ENCODE measurements at regions not wholly inside any gene's neighbourhood (a gene's known extent, or its start where the extent isn't known, plus 50 kb on each side); places are given as distances from the start of the nearest gene placed in this dataset.

DNA sequence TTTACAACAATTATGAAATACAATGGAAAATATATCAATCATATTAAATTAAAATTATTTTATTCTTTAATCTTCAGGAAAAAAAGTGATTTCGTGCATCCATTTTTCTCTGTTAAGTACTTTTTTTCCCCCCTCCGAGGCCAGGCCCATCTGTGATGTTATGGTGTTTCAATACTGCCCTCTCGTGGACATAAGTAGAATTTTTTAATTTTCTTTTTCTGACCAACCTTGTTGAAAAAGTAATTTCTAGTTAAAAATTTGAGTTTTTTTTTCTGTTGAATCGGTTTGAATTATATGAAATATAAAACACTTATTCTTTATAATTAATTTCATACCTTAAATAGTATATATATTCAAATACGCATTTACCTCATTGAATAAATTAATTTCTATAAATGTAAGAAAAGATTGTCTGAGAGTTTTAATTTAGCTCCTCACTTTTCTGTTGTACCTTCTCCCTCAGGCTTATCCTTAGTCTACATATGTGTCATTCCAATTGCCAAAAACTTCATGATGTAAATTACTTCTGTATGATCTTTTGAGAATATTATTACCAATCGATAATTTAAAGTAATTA, 175.8 kb upstream of the TECRL start:
- no peaks in the 10 kb centered on the region for H3K4me1 ChIP-seq (ENCODE audit: control insufficient read depth in 1 of 2, extremely low read depth in 1 of 2, insufficient read depth in 2 of 2, low read length in 2 of 2)
- H3K27me3 ChIP-seq (replicated peaks in 1 of 2; ENCODE audit: control insufficient read depth in 2 of 2, extremely low read depth in 1 of 2, insufficient read depth in 2 of 2, low read length in 1 of 2): no peaks in the 10 kb centered on the region
- Mint-ChIP-seq H3K27me3 (no peaks in the 10 kb centered on the region), H3K9me3 (peaks cover 5 to 11% (median 5%) of the 10 kb centered on the region in 3 donors), H3K27ac (no peak overlapping the region), H3K4me3 (no peak overlapping the region), H3K36me3 (no peaks in the 10 kb centered on the region), H3K4me1 (no peaks in the 10 kb centered on the region)
- H3K4me3 ChIP-seq (ENCODE audit: control insufficient read depth in 1 of 2, extremely low read depth in 1 of 2, low read length in 1 of 2): no peak overlapping the region
- POLR2A ChIA-PET: no interaction called here
- no peaks in the 10 kb centered on the region for H3K36me3 ChIP-seq (ENCODE audit: control insufficient read depth in 2 of 2, extremely low read depth in 1 of 2, insufficient read depth in 1 of 2, low read length in 1 of 2)
- CTCF ChIA-PET: no interaction called here
- no CpG with 5 or more reads among the region's 6 CpGs for WGBS (ENCODE audit: insufficient coverage)
- DNase-seq (peak in 1 of 35 experiments; percentile 18), ATAC-seq (replicated peaks in 1 of 4) (no peak)
- H3K27ac ChIP-seq (ENCODE audit: low read length): no peak overlapping the region
- H3K9me3 ChIP-seq: no peaks in the 10 kb centered on the region

DNA sequence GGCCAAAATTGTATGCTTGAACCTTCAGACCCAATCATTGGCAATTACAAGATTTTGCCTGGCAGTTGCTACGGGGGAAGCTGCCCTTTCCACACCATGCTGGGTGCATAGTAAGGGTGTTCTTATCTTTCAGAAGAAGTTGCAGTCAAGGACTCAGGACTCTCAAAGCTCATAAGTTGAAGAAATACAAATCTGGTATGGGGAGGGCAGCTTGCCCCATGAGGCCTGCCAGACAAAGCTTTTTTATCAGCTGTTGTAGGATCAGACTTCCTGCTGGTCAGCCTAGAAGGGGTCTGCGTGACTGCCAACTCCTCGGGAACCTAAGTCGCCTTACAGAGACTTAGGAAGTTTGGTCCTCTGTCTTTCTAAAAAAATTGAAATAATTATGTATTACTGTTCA, 174.9 kb upstream of the TECRL start:
- H3K27ac ChIP-seq (ENCODE audit: low read length): no peak overlapping the region
- Mint-ChIP-seq H3K9me3 (peaks cover 0 to 5% (median 4%) of the 10 kb centered on the region in 3 donors), H3K4me3 (no peak overlapping the region), H3K36me3 (no peaks in the 10 kb centered on the region), H3K4me1 (no peaks in the 10 kb centered on the region), H3K27ac (no peak overlapping the region), H3K27me3 (no peaks in the 10 kb centered on the region)
- no peak overlapping the region for H3K4me3 ChIP-seq (ENCODE audit: control insufficient read depth in 1 of 2, extremely low read depth in 1 of 2, low read length in 1 of 2)
- CTCF ChIA-PET: no interaction called here
- ATAC-seq (replicated peaks in 1 of 4): no peak
- no peaks in the 10 kb centered on the region for H3K4me1 ChIP-seq (ENCODE audit: control insufficient read depth in 1 of 2, extremely low read depth in 1 of 2, insufficient read depth in 2 of 2, low read length in 2 of 2)
- H3K36me3 ChIP-seq (ENCODE audit: control insufficient read depth in 2 of 2, extremely low read depth in 1 of 2, insufficient read depth in 1 of 2, low read length in 1 of 2): no peaks in the 10 kb centered on the region
- no CpG with 5 or more reads among the region's 4 CpGs for WGBS (ENCODE audit: insufficient coverage)
- no peak for DNase-seq
- H3K9me3 ChIP-seq: no peaks in the 10 kb centered on the region
- no peaks in the 10 kb centered on the region for H3K27me3 ChIP-seq (replicated peaks in 1 of 2; ENCODE audit: control insufficient read depth in 2 of 2, extremely low read depth in 1 of 2, insufficient read depth in 2 of 2, low read length in 1 of 2)
- POLR2A ChIA-PET: no interaction called here

DNA sequence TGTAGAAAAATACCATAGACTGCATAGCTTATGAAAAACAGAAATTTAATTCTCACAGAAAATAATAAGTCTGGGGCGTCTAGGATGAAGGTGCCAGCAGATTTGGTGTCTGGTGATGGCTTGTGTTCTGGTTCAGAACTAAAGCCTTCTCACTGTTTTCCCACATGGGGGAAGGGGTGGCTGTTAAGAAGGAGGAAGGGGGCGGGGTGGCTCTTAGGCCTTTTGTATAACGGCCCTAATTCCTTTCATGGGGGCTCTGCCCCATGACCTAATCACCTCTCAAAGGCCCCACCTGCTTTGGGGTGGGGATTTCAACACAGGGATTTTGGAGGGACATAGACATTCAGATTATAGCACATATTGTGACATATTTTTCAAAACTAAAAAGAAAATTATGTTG, 173.2 kb upstream of the TECRL start:
- DNase-seq: no peak
- H3K4me1 Mint-ChIP-seq: no peaks in the 10 kb centered on the region
- H3K4me3 Mint-ChIP-seq: no peak overlapping the region
- POLR2A ChIA-PET: interaction anchor here in 1 of 2 donors (0.6 kb wide), 1 partner anchor 72 kb away, joined by 3 read pairs; no protein-coding TSS in a partner anchor
- peaks cover 0 to 5% (median 0%) of the 10 kb centered on the region in 3 donors for H3K9me3 Mint-ChIP-seq
- Histone ChIP-seq H3K4me1 (ENCODE audit: control insufficient read depth in 1 of 2, extremely low read depth in 1 of 2, insufficient read depth in 2 of 2, low read length in 2 of 2) (no peaks in the 10 kb centered on the region), H3K36me3 (ENCODE audit: control insufficient read depth in 2 of 2, extremely low read depth in 1 of 2, insufficient read depth in 1 of 2, low read length in 1 of 2) (no peaks in the 10 kb centered on the region), H3K27ac (ENCODE audit: low read length) (no peak overlapping the region), H3K27me3 (replicated peaks in 1 of 2; ENCODE audit: control insufficient read depth in 2 of 2, extremely low read depth in 1 of 2, insufficient read depth in 2 of 2, low read length in 1 of 2) (no peaks in the 10 kb centered on the region), H3K4me3 (ENCODE audit: control insufficient read depth in 1 of 2, extremely low read depth in 1 of 2, low read length in 1 of 2) (no peak overlapping the region), H3K9me3 (no peaks in the 10 kb centered on the region)
- no peaks in the 10 kb centered on the region for H3K36me3 Mint-ChIP-seq
- ATAC-seq (replicated peaks in 1 of 4): no peak
- WGBS (ENCODE audit: insufficient coverage): no CpG with 5 or more reads among the region's 3 CpGs
- H3K27ac Mint-ChIP-seq: no peak overlapping the region
- CTCF ChIA-PET: interaction anchor here in 1 of 2 donors (0.7 kb wide), 1 partner anchor 16 kb away, joined by 4 read pairs; no protein-coding TSS in a partner anchor
- no peaks in the 10 kb centered on the region for H3K27me3 Mint-ChIP-seq

DNA sequence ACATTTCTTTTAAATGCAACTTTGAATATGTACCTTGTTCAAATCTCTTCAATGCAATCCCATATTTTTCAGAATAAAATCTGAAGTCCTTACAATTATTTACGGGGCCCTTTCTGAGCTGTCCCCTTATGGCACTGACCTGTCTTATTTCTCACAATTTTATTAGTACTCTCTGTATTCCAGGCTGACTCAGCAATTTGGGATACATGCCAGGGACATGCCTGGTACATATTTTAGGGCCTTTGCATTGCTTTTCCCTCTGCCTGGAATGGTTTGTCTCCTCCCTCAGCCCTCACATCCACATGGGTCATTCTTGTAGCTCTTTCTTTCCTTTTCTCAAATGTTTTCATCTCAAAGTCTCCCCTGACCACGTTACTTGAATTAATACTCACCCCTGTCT, 172.2 kb upstream of the TECRL start:
- no peaks in the 10 kb centered on the region for H3K4me1 Mint-ChIP-seq
- ChIA-PET CTCF (no interaction called here), POLR2A (no interaction called here)
- 100% methylated on average over 1 of the region's 2 CpGs for WGBS (ENCODE audit: insufficient coverage)
- Histone ChIP-seq H3K27ac (ENCODE audit: low read length) (no peak overlapping the region), H3K36me3 (ENCODE audit: control insufficient read depth in 2 of 2, extremely low read depth in 1 of 2, insufficient read depth in 1 of 2, low read length in 1 of 2) (no peaks in the 10 kb centered on the region), H3K9me3 (no peaks in the 10 kb centered on the region), H3K4me3 (ENCODE audit: control insufficient read depth in 1 of 2, extremely low read depth in 1 of 2, low read length in 1 of 2) (no peak overlapping the region), H3K4me1 (ENCODE audit: control insufficient read depth in 1 of 2, extremely low read depth in 1 of 2, insufficient read depth in 2 of 2, low read length in 2 of 2) (no peaks in the 10 kb centered on the region), H3K27me3 (replicated peaks in 1 of 2; ENCODE audit: control insufficient read depth in 2 of 2, extremely low read depth in 1 of 2, insufficient read depth in 2 of 2, low read length in 1 of 2) (no peaks in the 10 kb centered on the region)
- H3K27ac Mint-ChIP-seq: no peak overlapping the region
- no peak overlapping the region for H3K4me3 Mint-ChIP-seq
- H3K9me3 Mint-ChIP-seq: peaks cover 0 to 5% (median 0%) of the 10 kb centered on the region in 3 donors
- ATAC-seq (replicated peaks in 1 of 4): no peak
- H3K36me3 Mint-ChIP-seq: no peaks in the 10 kb centered on the region
- H3K27me3 Mint-ChIP-seq: no peaks in the 10 kb centered on the region
- DNase-seq: no peak

DNA sequence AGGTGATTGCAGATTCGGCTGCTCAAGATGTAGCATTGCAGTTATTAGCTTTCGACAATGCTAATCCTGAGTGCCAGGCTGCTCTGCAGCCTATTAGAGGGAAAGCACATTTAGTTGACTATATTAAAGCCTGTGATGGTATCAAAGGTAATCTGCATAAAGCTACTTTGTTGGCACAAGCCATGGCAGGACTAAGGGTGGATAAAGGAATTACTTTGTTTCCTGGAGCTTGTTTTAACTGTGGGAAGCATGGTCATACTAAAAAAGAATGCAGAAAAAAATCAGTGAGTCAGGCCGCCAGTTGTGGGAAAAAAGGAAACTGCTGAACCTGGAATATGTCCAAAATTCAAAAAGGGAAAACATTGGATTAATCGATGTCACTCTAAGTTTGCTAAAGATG, 154.9 kb upstream of the TECRL start:
- Histone ChIP-seq H3K27me3 (replicated peaks in 1 of 2; ENCODE audit: control insufficient read depth in 2 of 2, extremely low read depth in 1 of 2, insufficient read depth in 2 of 2, low read length in 1 of 2) (no peaks in the 10 kb centered on the region), H3K27ac (ENCODE audit: low read length) (no peak overlapping the region), H3K4me3 (ENCODE audit: control insufficient read depth in 1 of 2, extremely low read depth in 1 of 2, low read length in 1 of 2) (no peak overlapping the region), H3K9me3 (no peaks in the 10 kb centered on the region), H3K4me1 (ENCODE audit: control insufficient read depth in 1 of 2, extremely low read depth in 1 of 2, insufficient read depth in 2 of 2, low read length in 2 of 2) (no peaks in the 10 kb centered on the region), H3K36me3 (ENCODE audit: control insufficient read depth in 2 of 2, extremely low read depth in 1 of 2, insufficient read depth in 1 of 2, low read length in 1 of 2) (no peaks in the 10 kb centered on the region)
- ATAC-seq (replicated peaks in 1 of 4): no peak
- Mint-ChIP-seq H3K27me3 (no peaks in the 10 kb centered on the region), H3K36me3 (no peaks in the 10 kb centered on the region), H3K4me3 (no peak overlapping the region), H3K27ac (no peak overlapping the region), H3K9me3 (peaks cover 6 to 11% (median 10%) of the 10 kb centered on the region in 3 donors), H3K4me1 (no peaks in the 10 kb centered on the region)
- no peak for DNase-seq
- CTCF ChIA-PET: interaction anchor here in 1 of 2 donors (0.6 kb wide), 1 partner anchor 23 kb away, joined by 3 read pairs; no protein-coding TSS in a partner anchor
- POLR2A ChIA-PET: no interaction called here
- WGBS (ENCODE audit: insufficient coverage): 79% methylated on average over 4 of the region's 4 CpGs

DNA sequence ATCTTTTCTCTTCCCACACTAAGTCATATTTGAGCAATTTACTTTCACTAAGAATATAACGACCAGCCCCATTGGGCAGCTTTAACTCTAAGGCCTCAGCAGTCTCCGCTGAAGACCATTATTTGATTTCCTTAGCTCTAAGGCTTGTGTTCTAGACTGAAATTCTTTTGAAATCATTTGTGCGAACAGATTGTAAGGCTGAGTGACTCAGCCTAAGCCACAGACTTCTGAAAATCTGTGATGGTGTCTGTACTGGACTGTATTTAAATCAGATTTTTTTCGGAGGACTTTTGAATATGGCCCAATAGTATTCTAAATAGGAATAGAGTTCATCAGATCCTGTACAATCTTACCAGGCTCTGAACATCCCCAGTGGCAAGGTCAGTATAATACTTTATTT, 150.3 kb upstream of the TECRL start:
- no peak overlapping the region for H3K4me3 Mint-ChIP-seq
- H3K9me3 Mint-ChIP-seq: peaks cover 7 to 11% (median 7%) of the 10 kb centered on the region in 3 donors
- POLR2A ChIA-PET: no interaction called here

DNA sequence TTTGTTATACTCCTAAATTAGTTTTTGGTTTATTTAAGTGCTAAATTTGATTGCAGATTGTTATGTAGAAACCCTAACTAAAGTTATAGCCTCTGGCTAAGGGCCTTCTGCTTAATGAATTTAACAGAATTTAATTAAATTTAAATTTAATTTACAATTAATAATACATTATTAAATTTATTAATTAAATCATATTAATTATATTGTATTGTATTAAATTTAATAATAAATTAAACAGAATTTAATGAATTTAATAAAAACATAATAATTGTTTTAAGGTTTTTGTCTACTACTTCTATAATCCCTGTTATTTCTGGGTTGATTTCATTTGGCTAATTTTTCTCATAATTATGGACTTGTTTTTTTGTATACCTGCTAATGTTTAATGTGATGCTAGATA, 141.9 kb upstream of the TECRL start:
- Mint-ChIP-seq H3K36me3 (no peaks in the 10 kb centered on the region), H3K4me1 (no peaks in the 10 kb centered on the region), H3K27ac (no peak overlapping the region), H3K9me3 (no peaks in the 10 kb centered on the region), H3K27me3 (no peaks in the 10 kb centered on the region), H3K4me3 (no peak overlapping the region)
- Histone ChIP-seq H3K9me3 (no peaks in the 10 kb centered on the region), H3K4me1 (ENCODE audit: control insufficient read depth in 1 of 2, extremely low read depth in 1 of 2, insufficient read depth in 2 of 2, low read length in 2 of 2) (no peaks in the 10 kb centered on the region), H3K27me3 (replicated peaks in 1 of 2; ENCODE audit: control insufficient read depth in 2 of 2, extremely low read depth in 1 of 2, insufficient read depth in 2 of 2, low read length in 1 of 2) (no peaks in the 10 kb centered on the region), H3K36me3 (ENCODE audit: control insufficient read depth in 2 of 2, extremely low read depth in 1 of 2, insufficient read depth in 1 of 2, low read length in 1 of 2) (no peaks in the 10 kb centered on the region), H3K4me3 (ENCODE audit: control insufficient read depth in 1 of 2, extremely low read depth in 1 of 2, low read length in 1 of 2) (no peak overlapping the region), H3K27ac (ENCODE audit: low read length) (no peak overlapping the region)
- ChIA-PET POLR2A (no interaction called here), CTCF (no interaction called here)
- DNase-seq (no peak), ATAC-seq (replicated peaks in 1 of 4) (no peak)

More for the DNA sequence above, 150.3 kb upstream of the TECRL start:
- ATAC-seq (replicated peaks in 1 of 4) (no peak), DNase-seq (no peak)
- no peaks in the 10 kb centered on the region for H3K4me1 Mint-ChIP-seq
- WGBS (ENCODE audit: insufficient coverage): 66% methylated on average over 3 of the region's 4 CpGs
- no peaks in the 10 kb centered on the region for H3K9me3 ChIP-seq
- CTCF ChIA-PET: no interaction called here
- H3K36me3 Mint-ChIP-seq: no peaks in the 10 kb centered on the region
- H3K36me3 ChIP-seq (ENCODE audit: control insufficient read depth in 2 of 2, extremely low read depth in 1 of 2, insufficient read depth in 1 of 2, low read length in 1 of 2): no peaks in the 10 kb centered on the region
- no peaks in the 10 kb centered on the region for H3K27me3 Mint-ChIP-seq
- no peak overlapping the region for H3K4me3 ChIP-seq (ENCODE audit: control insufficient read depth in 1 of 2, extremely low read depth in 1 of 2, low read length in 1 of 2)
- no peaks in the 10 kb centered on the region for H3K4me1 ChIP-seq (ENCODE audit: control insufficient read depth in 1 of 2, extremely low read depth in 1 of 2, insufficient read depth in 2 of 2, low read length in 2 of 2)
- no peak overlapping the region for H3K27ac Mint-ChIP-seq
- no peaks in the 10 kb centered on the region for H3K27me3 ChIP-seq (replicated peaks in 1 of 2; ENCODE audit: control insufficient read depth in 2 of 2, extremely low read depth in 1 of 2, insufficient read depth in 2 of 2, low read length in 1 of 2)
- no peak overlapping the region for H3K27ac ChIP-seq (ENCODE audit: low read length)
